SK-N-SH treated with all-trans-retinoic acid at 6 μM for 48 hours (cell line): ENCODE measurements at regions not wholly inside any gene's neighbourhood (a gene's known extent, or its start where the extent isn't known, plus 50 kb on each side); places are given as distances from the start of the nearest gene placed in this dataset.

Experiments
- ATAC-seq: fragments of 200-7000 bp; cut with Tn5 transposase; 3 replicates; pipeline ENCODE4 v1.9.1; 2020; ENCODE audit warnings: mild to moderate bottlenecking, moderate library complexity
- ARNTL ChIP-seq: fragments of 450-650 bp; formaldehyde crosslinking; IDR thresholded peaks from 2 replicates; pipeline ENCODE4 v1.5.0; 2020; ENCODE audit warnings: low read depth, mild to moderate bottlenecking, moderate library complexity, borderline replicate concordance
- BACH2 ChIP-seq: fragments of 250-450 bp; sonication (Bioruptor Pico); IDR thresholded peaks from 2 replicates; pipeline ENCODE4 v1.9.0; 2021; ENCODE audit warnings: mild to moderate bottlenecking, borderline replicate concordance
- CREB5 ChIP-seq: fragments of 250-450 bp; sonication (Bioruptor Pico); IDR thresholded peaks from 2 replicates; pipeline ENCODE4 v1.5.1; 2020; ENCODE audit warnings: low read depth, mild to moderate bottlenecking, moderate library complexity
- CSDC2 ChIP-seq: fragments of 250-450 bp; sonication (Bioruptor Pico); IDR thresholded peaks from 2 replicates; pipeline ENCODE4 v1.5.0; 2020; ENCODE audit warnings: mild to moderate bottlenecking, moderate library complexity
- CSRNP3 ChIP-seq: fragments of 250-450 bp; sonication (Bioruptor Pico); IDR thresholded peaks from 2 replicates; pipeline ENCODE4 v1.5.1; 2021; ENCODE audit warnings: mild to moderate bottlenecking, moderate library complexity
- ESRRG ChIP-seq: fragments of 250-450 bp; sonication (Bioruptor Pico); IDR thresholded peaks from 2 replicates; pipeline ENCODE4 v1.6.1; 2021; ENCODE audit warnings: mild to moderate bottlenecking
- GLIS3 ChIP-seq: fragments of 250-450 bp; sonication (Bioruptor Pico); IDR thresholded peaks from 2 replicates; pipeline ENCODE4 v1.5.0; 2020; ENCODE audit warnings: mild to moderate bottlenecking, moderate library complexity
- ISL1 ChIP-seq: fragments of 250-450 bp; sonication (Bioruptor Pico); IDR thresholded peaks from 2 replicates; pipeline ENCODE4 v2.1.2; 2022; ENCODE audit warnings: mild to moderate bottlenecking, moderate library complexity
- OSR1 ChIP-seq: fragments of 250-450 bp; sonication (Bioruptor Pico); IDR thresholded peaks from 2 replicates; pipeline ENCODE4 v1.8.0; 2022; ENCODE audit warnings: moderate library complexity, mild to moderate bottlenecking, inconsistent platforms
- PATZ1 ChIP-seq: fragments of 250-450 bp; sonication (Bioruptor Pico); IDR thresholded peaks from 2 replicates; pipeline ENCODE4 v1.8.0; 2020; ENCODE audit warnings: mild to moderate bottlenecking, moderate library complexity, borderline replicate concordance
- POU6F1 ChIP-seq: fragments of 250-450 bp; sonication (Bioruptor Pico); IDR thresholded peaks from 2 replicates; pipeline ENCODE4 v1.8.0; 2021; ENCODE audit warnings: low read depth, mild to moderate bottlenecking, moderate library complexity, borderline replicate concordance
- PPARA ChIP-seq: fragments of 250-450 bp; sonication (Bioruptor Pico); IDR thresholded peaks from 2 replicates; pipeline ENCODE4 v1.5.0; 2020; ENCODE audit warnings: mild to moderate bottlenecking, borderline replicate concordance
- RARB ChIP-seq: fragments of 250-450 bp; sonication (Bioruptor Pico); IDR thresholded peaks from 2 replicates; pipeline ENCODE4 v1.8.0; 2021; ENCODE audit warnings: mild to moderate bottlenecking, moderate library complexity
- SNAI2 ChIP-seq: fragments of 250-450 bp; sonication (Bioruptor Pico); IDR thresholded peaks from 2 replicates; pipeline ENCODE4 v1.5.0; 2020; ENCODE audit warnings: mild to moderate bottlenecking, moderate library complexity
- TOX ChIP-seq: fragments of 250-450 bp; sonication (Bioruptor Pico); IDR thresholded peaks from 2 replicates; pipeline ENCODE4 v1.8.0; 2021; ENCODE audit warnings: mild to moderate bottlenecking, moderate library complexity, borderline replicate concordance
- TSHZ2 ChIP-seq: fragments of 250-450 bp; sonication (Bioruptor Pico); IDR thresholded peaks from 2 replicates; pipeline ENCODE4 v1.5.0; 2020; ENCODE audit warnings: mild to moderate bottlenecking, moderate library complexity
- ZC3H10 ChIP-seq: fragments of 250-450 bp; sonication (Bioruptor Pico); IDR thresholded peaks from 2 replicates; pipeline ENCODE4 v1.5.1; 2021; ENCODE audit warnings: mild to moderate bottlenecking, moderate library complexity
- ZFP3 ChIP-seq: fragments of 250-450 bp; sonication (Bioruptor Pico); IDR thresholded peaks from 2 replicates; pipeline ENCODE4 v1.5.0; 2020; ENCODE audit warnings: mild to moderate bottlenecking, moderate library complexity
- ZFP30 ChIP-seq: fragments of 450-650 bp; formaldehyde crosslinking; IDR thresholded peaks from 2 replicates; pipeline ENCODE4 v1.5.0; 2022; ENCODE audit warnings: mild to moderate bottlenecking, moderate library complexity
- ZNF565 ChIP-seq: fragments of 450-650 bp; formaldehyde crosslinking; conservative IDR thresholded peaks from 2 replicates; pipeline ENCODE4 v1.5.0; 2020; ENCODE audit warnings: low read depth, mild to moderate bottlenecking, moderate library complexity
- ZNF70 ChIP-seq: fragments of 450-650 bp; formaldehyde crosslinking; IDR thresholded peaks from 2 replicates; pipeline ENCODE4 v1.5.0; 2020; ENCODE audit warnings: mild to moderate bottlenecking, moderate library complexity
- ZNF8 ChIP-seq: fragments of 450-650 bp; formaldehyde crosslinking; IDR thresholded peaks from 2 replicates; pipeline ENCODE4 v1.5.0; 2020; ENCODE audit warnings: mild to moderate bottlenecking, moderate library complexity

- no peak for ATAC-seq
- TF ChIP-seq PATZ1 (CRISPR knock-in tag) (no peak), CSRNP3 (CRISPR knock-in tag) (no peak), ZNF8 (CRISPR knock-in tag) (no peak), GLIS3 (no peak), ISL1 (CRISPR knock-in tag) (no peak), ZFP3 (CRISPR knock-in tag) (no peak), SNAI2 (no peak), TOX (CRISPR knock-in tag) (no peak)
Observed at GRCh38 chr4:176910646-176911045, 117.9 kb upstream of the VEGFC start.

- peak; percentile 36; the same call in 2 of the 3 replicates for ATAC-seq
- TF ChIP-seq CSRNP3 (CRISPR knock-in tag): no peak
- no peak for TF ChIP-seq TOX (CRISPR knock-in tag)
- TF ChIP-seq TSHZ2 (CRISPR knock-in tag): no peak
- TF ChIP-seq OSR1 (CRISPR knock-in tag): no peak
- no peak for TF ChIP-seq PATZ1 (CRISPR knock-in tag)
- TF ChIP-seq SNAI2: no peak
- no peak for TF ChIP-seq CSDC2
- no peak for TF ChIP-seq ZNF8 (CRISPR knock-in tag)
- TF ChIP-seq ESRRG (CRISPR knock-in tag): no peak
- no peak for TF ChIP-seq ISL1 (CRISPR knock-in tag)
- TF ChIP-seq ZNF70 (CRISPR knock-in tag): no peak
- TF ChIP-seq ZC3H10 (CRISPR knock-in tag): no peak
- no peak for TF ChIP-seq CREB5 (CRISPR knock-in tag)
- TF ChIP-seq ZNF565 (CRISPR knock-in tag): no peak
Observed at GRCh38 chr4:176919631-176920030, 126.9 kb upstream of the VEGFC start.

- peak; percentile 67 for ATAC-seq
- TF ChIP-seq PATZ1 (CRISPR knock-in tag) (no peak), ZNF70 (CRISPR knock-in tag) (no peak), ZFP3 (CRISPR knock-in tag) (no peak), POU6F1 (no peak), ZNF8 (CRISPR knock-in tag) (no peak), BACH2 (CRISPR knock-in tag) (no peak), PPARA (no peak), ARNTL (CRISPR knock-in tag) (no peak), OSR1 (CRISPR knock-in tag) (no peak), CSDC2 (no peak), ZNF565 (CRISPR knock-in tag) (no peak), ZFP30 (CRISPR knock-in tag) (no peak), RARB (CRISPR knock-in tag) (no peak), GLIS3 (no peak)
Observed at GRCh38 chr4:176920694-176921093, 128.0 kb upstream of the VEGFC start.
